Right atrium auricular region (tissue), 2 donors: ENCODE measurements at regions not wholly inside any gene's neighbourhood (a gene's known extent, or its start where the extent isn't known, plus 50 kb on each side); places are given as distances from the start of the nearest gene placed in this dataset.

ENCODE experiments used
- DNase-seq: peaks from one replicate; pipeline ENCODE4 v3.0.0-alpha.2; 2019; ENCODE audit warnings: low spot score
- H3K27ac ChIP-seq, 2 donors: fragments of 200-600 bp; sonication (generic); 1 replicate in 1 of 2; 2 replicates in 1 of 2; pipeline ENCODE4 v1.5.1; 2016 to 2019
- H3K27me3 ChIP-seq, 2 donors: fragments of 200-600 bp; sonication (generic); one replicate each; pipeline versions ENCODE4 v1.5.1 to v1.6.0; 2017 to 2019
- H3K36me3 ChIP-seq: fragments of 200-600 bp; sonication (generic); one replicate; pipeline ENCODE4 v1.5.1; 2016
- H3K4me1 ChIP-seq, 2 donors: fragments of 200-600 bp; sonication (generic); one replicate each; pipeline versions ENCODE4 v1.5.1 to v1.6.0; 2017 to 2019
- H3K4me3 ChIP-seq, 2 donors: fragments of 200-600 bp; sonication (generic); 1 replicate in 1 of 2; 2 replicates in 1 of 2; pipeline ENCODE4 v1.5.1; 2017 to 2019; ENCODE audit warnings: mild to moderate bottlenecking in 1 of 2, moderate library complexity in 1 of 2
- H3K9me3 ChIP-seq, 2 donors: fragments of 200-600 bp; sonication (generic); one replicate each; pipeline ENCODE4 v1.5.1; 2019
- CTCF ChIP-seq, 2 donors: fragments of 200-600 bp; sonication (generic); IDR thresholded peaks; one replicate each; pipeline ENCODE4 v1.5.1; 2019; ENCODE audit warnings: antibody characterized with exemption in 2 of 2

DNA sequence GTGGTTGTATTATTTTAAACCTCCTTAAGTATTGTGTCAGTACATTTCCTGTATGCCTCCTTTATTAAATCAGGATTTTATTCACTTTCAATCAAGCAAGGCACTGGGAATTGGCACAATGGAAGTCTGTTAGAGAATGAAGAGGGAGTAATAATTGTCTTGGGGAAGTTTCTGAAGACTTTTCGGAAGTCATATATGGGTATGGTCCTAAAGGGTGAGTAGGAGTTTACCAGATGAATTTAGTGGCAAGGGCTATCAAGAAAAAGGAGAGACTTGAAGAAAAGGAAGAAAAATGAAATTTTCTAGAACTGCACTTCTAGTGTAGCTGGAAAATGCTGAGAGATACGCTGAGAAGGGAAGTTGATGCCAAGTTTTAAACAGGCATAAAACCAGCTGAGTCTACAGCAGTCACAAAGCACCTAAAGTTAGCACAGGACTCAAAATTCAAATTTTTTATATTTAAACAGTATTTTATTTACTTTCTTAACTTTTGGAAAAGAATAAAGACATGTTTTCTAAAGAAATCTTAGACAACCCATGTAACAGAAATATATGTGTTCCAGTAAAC, 184.9 kb downstream of the SMC2 start:
- Histone ChIP-seq H3K36me3 (no peaks in the 10 kb centered on the region), H3K9me3 (no peaks in the 10 kb centered on the region), H3K27me3 (no peaks in the 10 kb centered on the region), H3K4me3 (no peak overlapping the region), H3K4me1 (no peaks in the 10 kb centered on the region), H3K27ac (no peak overlapping the region)
- TF ChIP-seq CTCF (IDR thresholded peaks at IDR 0.05), result no peak
- no peak for DNase-seq

GRCh38 chr9:104279535-104280177, 185.5 kb downstream of the SMC2 start:
- H3K36me3 ChIP-seq, result no peaks in the 10 kb centered on the region
- H3K27ac ChIP-seq, result no peak overlapping the region
- DNase-seq, result no peak
- H3K27me3 ChIP-seq, result no peaks in the 10 kb centered on the region
- TF ChIP-seq CTCF (IDR thresholded peaks at IDR 0.05), result no peak
- no peak overlapping the region for H3K4me3 ChIP-seq
- no peaks in the 10 kb centered on the region for H3K4me1 ChIP-seq
- no peaks in the 10 kb centered on the region for H3K9me3 ChIP-seq

GRCh38 chr9:104280178-104280560, 186.1 kb downstream of the SMC2 start:
- Histone ChIP-seq H3K4me3 (no peak overlapping the region), H3K36me3 (no peaks in the 10 kb centered on the region), H3K27me3 (no peaks in the 10 kb centered on the region), H3K27ac (no peak overlapping the region), H3K4me1 (no peaks in the 10 kb centered on the region), H3K9me3 (no peaks in the 10 kb centered on the region)
- no peak for DNase-seq
- TF ChIP-seq CTCF (IDR thresholded peaks at IDR 0.05), result no peak

GRCh38 chr9:104280711-104281110, 186.6 kb downstream of the SMC2 start:
- no peaks in the 10 kb centered on the region for H3K9me3 ChIP-seq
- no peaks in the 10 kb centered on the region for H3K4me1 ChIP-seq
- no peaks in the 10 kb centered on the region for H3K27me3 ChIP-seq
- no peak for DNase-seq
- no peak overlapping the region for H3K4me3 ChIP-seq
- H3K27ac ChIP-seq, result no peak overlapping the region
- TF ChIP-seq CTCF (IDR thresholded peaks at IDR 0.05), result no peak
- no peaks in the 10 kb centered on the region for H3K36me3 ChIP-seq

DNA sequence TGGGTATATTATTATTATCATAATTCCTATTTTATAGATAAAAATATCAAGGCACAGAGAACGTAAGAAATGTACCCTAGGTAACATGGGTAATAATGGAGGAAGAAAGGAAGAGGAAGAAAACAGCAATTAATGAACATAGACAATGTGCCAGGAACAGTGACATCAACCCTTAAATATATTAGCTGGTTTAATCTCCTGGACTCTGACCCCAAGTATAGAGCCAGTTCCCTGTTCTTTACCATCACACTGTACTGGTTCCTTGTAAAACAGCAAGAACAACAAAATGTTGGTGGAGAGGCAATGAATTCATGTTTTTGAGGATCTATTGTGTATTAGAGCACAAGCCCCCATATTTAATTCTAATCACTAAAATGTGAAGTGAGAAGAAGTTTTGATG, 192.1 kb downstream of the SMC2 start:
- H3K4me1 ChIP-seq, result no peaks in the 10 kb centered on the region
- H3K9me3 ChIP-seq, result no peaks in the 10 kb centered on the region
- TF ChIP-seq CTCF (IDR thresholded peaks at IDR 0.05), result no peak
- H3K27me3 ChIP-seq, result no peaks in the 10 kb centered on the region
- H3K36me3 ChIP-seq, result no peaks in the 10 kb centered on the region
- no peak for DNase-seq
- H3K27ac ChIP-seq, result no peak overlapping the region
- H3K4me3 ChIP-seq, result no peak overlapping the region

DNA sequence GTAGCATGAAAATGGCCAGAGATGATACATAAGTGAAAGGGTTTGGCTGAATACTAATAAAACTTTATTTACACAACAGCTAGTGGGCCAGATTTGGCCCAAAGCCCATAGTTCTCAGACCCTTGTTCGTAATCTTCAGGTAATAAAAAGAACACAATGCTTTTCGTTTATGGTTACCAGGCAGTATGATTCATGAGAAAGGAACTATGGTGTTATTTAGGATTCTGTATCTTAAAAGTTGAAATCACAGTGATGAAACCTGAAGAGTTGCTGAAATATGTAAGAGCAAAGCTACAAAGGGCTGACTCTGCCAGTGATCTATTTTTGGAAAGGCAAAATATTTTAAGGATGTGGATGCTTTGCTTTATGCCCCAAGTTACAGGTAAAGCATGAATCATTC, 192.7 kb downstream of the SMC2 start:
- no peaks in the 10 kb centered on the region for H3K9me3 ChIP-seq
- no peaks in the 10 kb centered on the region for H3K27me3 ChIP-seq
- no peaks in the 10 kb centered on the region for H3K36me3 ChIP-seq
- TF ChIP-seq CTCF (IDR thresholded peaks at IDR 0.05), result no peak
- DNase-seq, result no peak
- H3K4me3 ChIP-seq, result no peak overlapping the region
- no peaks in the 10 kb centered on the region for H3K4me1 ChIP-seq
- H3K27ac ChIP-seq, result no peak overlapping the region
